Endodermal cell (in vitro differentiated cells): ENCODE measurements at regions not wholly inside any gene's neighbourhood (a gene's known extent, or its start where the extent isn't known, plus 50 kb on each side); places are given as distances from the start of the nearest gene placed in this dataset.

ENCODE experiments used
- DNase-seq: peaks from one replicate; pipeline ENCODE4 v3.0.0-alpha.2; 2017
- H3K27ac ChIP-seq: 2 replicates; pipeline ENCODE4 v1.5.1; 2013; ENCODE audit warnings: mild to moderate bottlenecking, low read depth, low read length, moderate library complexity
- H3K27me3 ChIP-seq: 2 replicates; pipeline ENCODE4 v1.6.1; 2013; ENCODE audit warnings: mild to moderate bottlenecking, low read length, moderate library complexity; ENCODE audit not compliant: insufficient read depth, control insufficient read depth, poor library complexity, severe bottlenecking
- H3K36me3 ChIP-seq: 2 replicates; pipeline ENCODE4 v1.7.0; 2013; ENCODE audit warnings: mild to moderate bottlenecking, low read length, moderate library complexity; ENCODE audit not compliant: control insufficient read depth, insufficient read depth
- H3K4me1 ChIP-seq: one replicate; pipeline ENCODE4 v1.7.0; 2013; ENCODE audit warnings: low read length; ENCODE audit not compliant: control insufficient read depth, insufficient read depth
- H3K4me3 ChIP-seq: 2 replicates; pipeline ENCODE4 v1.5.1; 2013; ENCODE audit warnings: mild to moderate bottlenecking, low read length, moderate library complexity
- H3K9ac ChIP-seq: 2 replicates; pipeline ENCODE4 v1.6.1; 2013; ENCODE audit warnings: mild to moderate bottlenecking, low read length, moderate library complexity; ENCODE audit not compliant: poor library complexity, severe bottlenecking; ENCODE audit errors: extremely low read depth
- H3K9me3 ChIP-seq: 2 replicates; pipeline ENCODE4 v1.6.1; 2013; ENCODE audit warnings: mild to moderate bottlenecking, low read length, moderate library complexity; ENCODE audit not compliant: control insufficient read depth
- H3K27ac Mint-ChIP-seq: 2 replicates; pipeline ENCODE4 v1.8.0; 2020; ENCODE audit warnings: mixed read lengths
- H3K27me3 Mint-ChIP-seq: 2 replicates; pipeline ENCODE4 v1.8.0; 2021; ENCODE audit warnings: mild to moderate bottlenecking, mixed read lengths; ENCODE audit not compliant: insufficient read depth
- H3K36me3 Mint-ChIP-seq: 2 replicates; pipeline ENCODE4 v1.8.0; 2020; ENCODE audit warnings: low read depth, mixed read lengths
- H3K4me1 Mint-ChIP-seq: 2 replicates; pipeline ENCODE4 v1.8.0; 2020; ENCODE audit warnings: mixed read lengths
- H3K4me3 Mint-ChIP-seq: 2 replicates; pipeline ENCODE4 v1.8.0; 2020; ENCODE audit warnings: mild to moderate bottlenecking, moderate library complexity, mixed read lengths
- H3K9me3 Mint-ChIP-seq: 2 replicates; pipeline ENCODE4 v1.8.0; 2020; ENCODE audit warnings: mild to moderate bottlenecking, mixed read lengths
- WGBS, 2 experiments: methylation state at CpG; one replicate each; pipeline versions ENCODE4 v1.1.5 to v1.1.7; 2013; ENCODE audit warnings: missing lambda C conversion rate in 2 of 2, mixed read lengths in 1 of 2; ENCODE audit not compliant: insufficient coverage in 1 of 2, insufficient read length in 1 of 2; 5-methylcytosine and 5-hydroxymethylcytosine counted together
- TF ChIP-seq, protein P1 (sequence below): fragments of 200-600 bp; sonication (generic); conservative IDR thresholded peaks from 2 replicates; pipeline ENCODE4 v1.5.0; 2021; ENCODE audit warnings: antibody characterized with exemption, mild to moderate bottlenecking

DNA sequence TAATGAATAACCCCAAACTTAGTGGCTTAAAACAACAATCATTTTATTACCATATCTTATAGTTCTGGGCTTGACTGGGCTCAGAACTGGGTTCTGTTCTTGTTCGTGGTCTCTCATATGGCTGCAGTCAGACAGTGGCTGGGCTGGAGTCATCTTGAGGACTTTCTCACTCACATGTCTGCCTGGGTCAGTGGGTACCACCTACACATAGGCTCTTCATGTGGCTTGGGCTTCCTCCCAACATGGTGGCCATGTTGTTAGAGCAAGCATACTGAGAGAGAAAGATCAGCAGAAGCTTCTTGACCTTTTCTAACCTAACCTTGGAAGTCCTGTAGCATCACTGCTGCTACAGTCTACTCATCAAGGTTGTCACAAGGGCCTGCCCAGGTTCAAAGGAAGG lies 158.6 kb upstream of the SDK2 start:
- Histone ChIP-seq H3K27me3 (no peaks in the 10 kb centered on the region), H3K4me3 (no peak overlapping the region), H3K36me3 (no peaks in the 10 kb centered on the region), H3K4me1 (peaks cover 10% of the 10 kb centered on the region), H3K9me3 (peaks cover 8% of the 10 kb centered on the region), H3K9ac (no peak overlapping the region), H3K27ac (no peak overlapping the region)
- WGBS, 2 experiments = 94% methylated on average over 1 of the region's 1 CpG; no CpG with 5 or more reads in 1 of the 2 experiments
- H3K9me3 Mint-ChIP-seq = peaks cover 17% of the 10 kb centered on the region
- no peak for DNase-seq
- peaks cover 26% of the 10 kb centered on the region for H3K27me3 Mint-ChIP-seq
- no peaks in the 10 kb centered on the region for H3K36me3 Mint-ChIP-seq
- peaks cover 28% of the 10 kb centered on the region for H3K4me1 Mint-ChIP-seq
- H3K27ac Mint-ChIP-seq = no peak overlapping the region
- H3K4me3 Mint-ChIP-seq = no peak overlapping the region
- TF ChIP-seq, protein P1, sequence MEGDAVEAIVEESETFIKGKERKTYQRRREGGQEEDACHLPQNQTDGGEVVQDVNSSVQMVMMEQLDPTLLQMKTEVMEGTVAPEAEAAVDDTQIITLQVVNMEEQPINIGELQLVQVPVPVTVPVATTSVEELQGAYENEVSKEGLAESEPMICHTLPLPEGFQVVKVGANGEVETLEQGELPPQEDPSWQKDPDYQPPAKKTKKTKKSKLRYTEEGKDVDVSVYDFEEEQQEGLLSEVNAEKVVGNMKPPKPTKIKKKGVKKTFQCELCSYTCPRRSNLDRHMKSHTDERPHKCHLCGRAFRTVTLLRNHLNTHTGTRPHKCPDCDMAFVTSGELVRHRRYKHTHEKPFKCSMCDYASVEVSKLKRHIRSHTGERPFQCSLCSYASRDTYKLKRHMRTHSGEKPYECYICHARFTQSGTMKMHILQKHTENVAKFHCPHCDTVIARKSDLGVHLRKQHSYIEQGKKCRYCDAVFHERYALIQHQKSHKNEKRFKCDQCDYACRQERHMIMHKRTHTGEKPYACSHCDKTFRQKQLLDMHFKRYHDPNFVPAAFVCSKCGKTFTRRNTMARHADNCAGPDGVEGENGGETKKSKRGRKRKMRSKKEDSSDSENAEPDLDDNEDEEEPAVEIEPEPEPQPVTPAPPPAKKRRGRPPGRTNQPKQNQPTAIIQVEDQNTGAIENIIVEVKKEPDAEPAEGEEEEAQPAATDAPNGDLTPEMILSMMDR = no peak

DNA sequence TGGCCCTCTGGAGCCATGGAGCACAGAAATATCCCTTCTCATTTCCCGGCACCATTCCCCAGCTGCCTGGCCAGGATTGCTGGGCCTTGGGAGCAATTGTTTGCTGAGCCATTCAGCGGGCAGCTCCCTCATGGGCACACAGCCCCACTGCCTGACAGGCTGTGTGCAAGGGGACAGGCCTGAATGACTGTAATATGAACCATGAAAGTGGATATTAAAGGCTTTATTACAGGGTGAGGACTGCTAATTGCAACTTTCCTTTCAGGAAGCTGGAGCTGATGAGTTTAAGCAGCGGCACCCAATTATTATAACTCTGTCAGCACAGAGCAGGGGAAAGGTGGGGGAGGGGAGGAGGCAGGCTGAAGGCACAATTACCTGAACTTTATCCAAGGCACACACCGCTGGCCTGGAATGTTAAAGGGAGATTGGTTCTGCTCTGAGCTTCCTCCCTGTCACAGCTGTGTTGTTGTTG lies 159.8 kb upstream of the SDK2 start:
- no peak overlapping the region for H3K9ac ChIP-seq
- H3K4me3 Mint-ChIP-seq = no peak overlapping the region
- peaks cover 9% of the 10 kb centered on the region for H3K4me1 ChIP-seq
- H3K4me3 ChIP-seq = no peak overlapping the region
- H3K27me3 Mint-ChIP-seq = peaks cover 32% of the 10 kb centered on the region
- peaks cover 17% of the 10 kb centered on the region for H3K9me3 Mint-ChIP-seq
- peaks cover 24% of the 10 kb centered on the region for H3K4me1 Mint-ChIP-seq
- H3K27ac Mint-ChIP-seq = no peak overlapping the region
- 78 to 82% methylated on average over 2 to 4 of the region's 4 CpGs for WGBS, 2 experiments
- H3K36me3 ChIP-seq = no peaks in the 10 kb centered on the region
- TF ChIP-seq, protein P1 = no peak
- no peaks in the 10 kb centered on the region for H3K27me3 ChIP-seq
- H3K9me3 ChIP-seq = peaks cover 8% of the 10 kb centered on the region
- DNase-seq = peak; percentile 52
- H3K36me3 Mint-ChIP-seq = no peaks in the 10 kb centered on the region
- no peak overlapping the region for H3K27ac ChIP-seq

DNA sequence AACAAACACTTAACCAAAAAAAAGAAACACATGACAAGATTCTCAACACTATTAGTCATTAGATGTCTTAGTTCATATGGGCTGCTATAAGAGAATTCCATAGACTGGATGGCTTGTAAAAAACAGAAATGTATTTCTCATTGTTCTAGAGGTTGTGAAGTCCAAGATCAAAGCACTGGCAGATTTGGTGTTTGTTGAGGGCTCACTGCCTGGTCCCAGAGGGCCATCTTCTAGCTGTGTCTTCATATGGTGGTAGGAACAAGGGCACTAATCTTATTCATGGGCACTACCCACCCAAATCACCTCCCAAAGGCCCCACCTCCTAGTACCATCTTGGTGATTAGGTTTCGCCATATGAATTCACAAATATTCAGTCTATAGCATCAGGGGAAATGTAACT lies 162.5 kb upstream of the SDK2 start:
- DNase-seq = no peak
- no peak overlapping the region for H3K27ac Mint-ChIP-seq
- WGBS, 2 experiments = 100% methylated on average over 1 of the region's 1 CpG; no CpG with 5 or more reads in 1 of the 2 experiments

More for the DNA sequence above, 162.5 kb upstream of the SDK2 start:
- Histone ChIP-seq H3K9ac (no peak overlapping the region), H3K4me1 (peaks cover 9% of the 10 kb centered on the region), H3K27me3 (no peaks in the 10 kb centered on the region), H3K4me3 (no peak overlapping the region), H3K36me3 (no peaks in the 10 kb centered on the region), H3K27ac (no peak overlapping the region), H3K9me3 (peaks cover 8% of the 10 kb centered on the region)
- Mint-ChIP-seq H3K4me1 (peaks cover 13% of the 10 kb centered on the region), H3K27me3 (peaks cover 31% of the 10 kb centered on the region), H3K4me3 (no peak overlapping the region), H3K9me3 (peaks cover 17% of the 10 kb centered on the region), H3K36me3 (no peaks in the 10 kb centered on the region)
- TF ChIP-seq, protein P1 = no peak
